ENCODE measurements at regions not wholly inside any gene's neighbourhood (a gene's known extent, or its start where the extent isn't known, plus 50 kb on each side); places are given as distances from the start of the nearest gene placed in this dataset.

DNA sequence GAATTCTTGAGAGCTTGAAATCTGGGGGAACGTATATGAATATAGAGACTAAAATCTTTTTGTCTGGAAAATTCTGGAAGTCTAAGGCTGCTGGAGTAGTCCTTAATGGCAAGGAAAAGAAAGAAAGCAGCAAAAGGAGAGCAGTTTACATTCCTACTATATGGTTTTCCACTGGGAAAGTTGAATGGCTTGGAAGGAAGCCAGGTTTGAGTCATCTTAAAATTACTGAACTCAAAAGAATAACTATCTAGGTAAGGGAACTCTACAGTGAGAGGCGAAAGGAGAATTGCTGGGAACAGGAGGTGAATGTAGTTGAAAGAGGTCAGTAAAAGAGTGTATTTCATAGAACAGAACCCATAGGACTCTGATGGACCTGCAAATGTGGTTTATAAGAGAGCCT is 258.1 kb upstream of the EDIL3 start:
- no peak for TF ChIP-seq CTCF (IDR thresholded peaks at IDR 0.05; ENCODE audit: insufficient read depth, low read length, poor library complexity, severe bottlenecking)
- Histone ChIP-seq H3K4me3 (ENCODE audit: low read depth, low read length) (no peak overlapping the region), H3K27me3 (ENCODE audit: control insufficient read depth, insufficient read depth, low read length) (no peaks in the 10 kb centered on the region), H3K36me3 (ENCODE audit: control insufficient read depth, insufficient read depth, low read length) (no peaks in the 10 kb centered on the region)
- DNase-seq (ENCODE audit: low read depth): peak; percentile 9

- Histone ChIP-seq H3K36me3 (ENCODE audit: control insufficient read depth, insufficient read depth, low read length) (no peaks in the 10 kb centered on the region), H3K4me3 (ENCODE audit: low read depth, low read length) (no peak overlapping the region), H3K27me3 (ENCODE audit: control insufficient read depth, insufficient read depth, low read length) (no peaks in the 10 kb centered on the region)
- no peak for DNase-seq (ENCODE audit: low read depth)
- TF ChIP-seq CTCF (IDR thresholded peaks at IDR 0.05; ENCODE audit: insufficient read depth, low read length, poor library complexity, severe bottlenecking): no peak
These were observed 257.6 kb upstream of the EDIL3 start for GRCh38 chr5:84642324-84642723.

- no peak for DNase-seq (ENCODE audit: low read depth)
- no peak for TF ChIP-seq CTCF (IDR thresholded peaks at IDR 0.05; ENCODE audit: insufficient read depth, low read length, poor library complexity, severe bottlenecking)
- no peaks in the 10 kb centered on the region for H3K27me3 ChIP-seq (ENCODE audit: control insufficient read depth, insufficient read depth, low read length)
- no peaks in the 10 kb centered on the region for H3K36me3 ChIP-seq (ENCODE audit: control insufficient read depth, insufficient read depth, low read length)
- no peak overlapping the region for H3K4me3 ChIP-seq (ENCODE audit: low read depth, low read length)
These were observed 253.1 kb upstream of the EDIL3 start for GRCh38 chr5:84637662-84638375.

- no peak for DNase-seq (ENCODE audit: low read depth)
- no peak for TF ChIP-seq CTCF (IDR thresholded peaks at IDR 0.05; ENCODE audit: insufficient read depth, low read length, poor library complexity, severe bottlenecking)
- Histone ChIP-seq H3K27me3 (ENCODE audit: control insufficient read depth, insufficient read depth, low read length) (no peaks in the 10 kb centered on the region), H3K36me3 (ENCODE audit: control insufficient read depth, insufficient read depth, low read length) (no peaks in the 10 kb centered on the region), H3K4me3 (ENCODE audit: low read depth, low read length) (no peak overlapping the region)
These were observed 250.8 kb upstream of the EDIL3 start for GRCh38 chr5:84635235-84636055.

- Histone ChIP-seq H3K4me3 (ENCODE audit: low read depth, low read length) (no peak overlapping the region), H3K36me3 (ENCODE audit: control insufficient read depth, insufficient read depth, low read length) (no peaks in the 10 kb centered on the region), H3K27me3 (ENCODE audit: control insufficient read depth, insufficient read depth, low read length) (no peaks in the 10 kb centered on the region)
- no peak for TF ChIP-seq CTCF (IDR thresholded peaks at IDR 0.05; ENCODE audit: insufficient read depth, low read length, poor library complexity, severe bottlenecking)
- DNase-seq (ENCODE audit: low read depth): no peak
These were observed 249.6 kb upstream of the EDIL3 start for GRCh38 chr5:84634256-84634655.
